Right atrium auricular region (tissue), 2 donors: ENCODE measurements at regions not wholly inside any gene's neighbourhood (a gene's known extent, or its start where the extent isn't known, plus 50 kb on each side); places are given as distances from the start of the nearest gene placed in this dataset.

ENCODE experiments used
- DNase-seq: peaks from one replicate; pipeline ENCODE4 v3.0.0-alpha.2; 2019; ENCODE audit warnings: low spot score
- H3K27ac ChIP-seq, 2 donors: fragments of 200-600 bp; sonication (generic); 1 replicate in 1 of 2; 2 replicates in 1 of 2; pipeline ENCODE4 v1.5.1; 2016 to 2019
- H3K27me3 ChIP-seq, 2 donors: fragments of 200-600 bp; sonication (generic); one replicate each; pipeline versions ENCODE4 v1.5.1 to v1.6.0; 2017 to 2019
- H3K36me3 ChIP-seq: fragments of 200-600 bp; sonication (generic); one replicate; pipeline ENCODE4 v1.5.1; 2016
- H3K4me1 ChIP-seq, 2 donors: fragments of 200-600 bp; sonication (generic); one replicate each; pipeline versions ENCODE4 v1.5.1 to v1.6.0; 2017 to 2019
- H3K4me3 ChIP-seq, 2 donors: fragments of 200-600 bp; sonication (generic); 1 replicate in 1 of 2; 2 replicates in 1 of 2; pipeline ENCODE4 v1.5.1; 2017 to 2019; ENCODE audit warnings: mild to moderate bottlenecking in 1 of 2, moderate library complexity in 1 of 2
- H3K9me3 ChIP-seq, 2 donors: fragments of 200-600 bp; sonication (generic); one replicate each; pipeline ENCODE4 v1.5.1; 2019
- CTCF ChIP-seq, 2 donors: fragments of 200-600 bp; sonication (generic); IDR thresholded peaks; one replicate each; pipeline ENCODE4 v1.5.1; 2019; ENCODE audit warnings: antibody characterized with exemption in 2 of 2

GRCh38 chr13:30138511-30138910 lies 168.8 kb downstream of the KATNAL1 start:
- Histone ChIP-seq H3K27ac (no peak overlapping the region), H3K9me3 (no peaks in the 10 kb centered on the region), H3K36me3 (no peaks in the 10 kb centered on the region), H3K4me3 (no peak overlapping the region), H3K27me3 (no peaks in the 10 kb centered on the region), H3K4me1 (peaks cover 0 to 12% of the 10 kb centered on the region in 2 donors)
- TF ChIP-seq CTCF (IDR thresholded peaks at IDR 0.05): no peak
- DNase-seq: no peak

- no peak for TF ChIP-seq CTCF (IDR thresholded peaks at IDR 0.05)
- H3K4me1 ChIP-seq: peaks cover 0 to 5% of the 10 kb centered on the region in 2 donors
- H3K4me3 ChIP-seq: no peak overlapping the region
- no peaks in the 10 kb centered on the region for H3K27me3 ChIP-seq
- DNase-seq: no peak
- H3K9me3 ChIP-seq: no peaks in the 10 kb centered on the region
- no peak overlapping the region for H3K27ac ChIP-seq
- no peaks in the 10 kb centered on the region for H3K36me3 ChIP-seq
Observed at GRCh38 chr13:30135868-30136267, 171.5 kb downstream of the KATNAL1 start.

- no peak for TF ChIP-seq CTCF (IDR thresholded peaks at IDR 0.05)
- peaks cover 0 to 5% of the 10 kb centered on the region in 2 donors for H3K4me1 ChIP-seq
- no peak overlapping the region for H3K4me3 ChIP-seq
- no peaks in the 10 kb centered on the region for H3K9me3 ChIP-seq
- no peaks in the 10 kb centered on the region for H3K27me3 ChIP-seq
- H3K36me3 ChIP-seq: no peaks in the 10 kb centered on the region
- H3K27ac ChIP-seq: no peak overlapping the region
- no peak for DNase-seq
Observed at GRCh38 chr13:30135351-30135750, 172.0 kb downstream of the KATNAL1 start.

- H3K4me3 ChIP-seq: no peak overlapping the region
- no peaks in the 10 kb centered on the region for H3K9me3 ChIP-seq
- no peak for DNase-seq
- no peak for TF ChIP-seq CTCF (IDR thresholded peaks at IDR 0.05)
- no peaks in the 10 kb centered on the region for H3K27me3 ChIP-seq
- H3K4me1 ChIP-seq: peaks cover 0 to 5% of the 10 kb centered on the region in 2 donors
- H3K36me3 ChIP-seq: no peaks in the 10 kb centered on the region
- H3K27ac ChIP-seq: no peak overlapping the region
Observed at GRCh38 chr13:30134578-30134977, 172.8 kb downstream of the KATNAL1 start.

GRCh38 chr13:30133996-30134395 lies 173.4 kb downstream of the KATNAL1 start:
- no peaks in the 10 kb centered on the region for H3K9me3 ChIP-seq
- H3K36me3 ChIP-seq: no peaks in the 10 kb centered on the region
- H3K4me1 ChIP-seq: peaks cover 0 to 5% of the 10 kb centered on the region in 2 donors
- H3K4me3 ChIP-seq: no peak overlapping the region
- no peak overlapping the region for H3K27ac ChIP-seq
- no peaks in the 10 kb centered on the region for H3K27me3 ChIP-seq
- no peak for TF ChIP-seq CTCF (IDR thresholded peaks at IDR 0.05)
- no peak for DNase-seq

- H3K27ac ChIP-seq: no peak overlapping the region
- H3K4me1 ChIP-seq: peaks cover 0 to 5% of the 10 kb centered on the region in 2 donors
Observed at GRCh38 chr13:30133554-30133912, 173.8 kb downstream of the KATNAL1 start.

More at GRCh38 chr13:30133554-30133912, 173.8 kb downstream of the KATNAL1 start:
- no peak for TF ChIP-seq CTCF (IDR thresholded peaks at IDR 0.05)
- Histone ChIP-seq H3K4me3 (no peak overlapping the region), H3K27me3 (no peaks in the 10 kb centered on the region), H3K9me3 (no peaks in the 10 kb centered on the region), H3K36me3 (no peaks in the 10 kb centered on the region)
- DNase-seq: no peak
